Prostate gland (tissue), 2 donors: ENCODE measurements at regions not wholly inside any gene's neighbourhood (a gene's known extent, or its start where the extent isn't known, plus 50 kb on each side); places are given as distances from the start of the nearest gene placed in this dataset.

Experiments
- DNase-seq: peaks from one replicate; pipeline ENCODE4 v3.0.0-alpha.2; 2019; ENCODE audit warnings: low spot score
- H3K27ac ChIP-seq, 2 donors: fragments of 200-600 bp; sonication (generic); 2 replicates each; pipeline ENCODE4 v1.5.1; 2017 to 2019
- H3K27me3 ChIP-seq: fragments of 200-600 bp; sonication (generic); replicated peaks from 2 replicates; pipeline ENCODE4 v1.5.1; 2019; ENCODE audit not compliant: insufficient read depth
- H3K36me3 ChIP-seq, 2 donors: fragments of 200-600 bp; sonication (generic); 1 replicate in 1 of 2; 2 replicates in 1 of 2; pipeline versions ENCODE4 v1.5.1 to v1.8.1; 2017 to 2019
- H3K4me1 ChIP-seq: fragments of 200-600 bp; sonication (generic); replicated peaks from 2 replicates; pipeline ENCODE4 v1.5.1; 2019
- H3K4me3 ChIP-seq, 2 donors: fragments of 200-600 bp; sonication (generic); 2 replicates each; pipeline ENCODE4 v1.5.1; 2017 to 2019
- H3K9me3 ChIP-seq: fragments of 200-600 bp; sonication (generic); 2 replicates; pipeline ENCODE4 v1.5.1; 2017
- CTCF ChIP-seq, 4 experiments: fragments of 200-600 bp in 2 of 4; fragments of 450-650 bp in 2 of 4; sonication (generic) in 2 of 4; IDR thresholded peaks; 1 replicate in 3 of 4; 2 replicates in 1 of 4; pipeline ENCODE4 v1.5.1; 2016 to 2019; ENCODE audit warnings: antibody characterized with exemption in 4 of 4, mild to moderate bottlenecking in 2 of 4, moderate library complexity in 2 of 4
- POLR2A ChIP-seq: fragments of 450-650 bp; IDR thresholded peaks from one replicate; pipeline ENCODE4 v1.6.1; 2016; ENCODE audit warnings: antibody characterized with exemption, mild to moderate bottlenecking
- POLR2AphosphoS5 ChIP-seq: sonication (generic); formaldehyde crosslinking; IDR thresholded peaks from one replicate; pipeline ENCODE4 v1.6.1; 2017; ENCODE audit warnings: antibody characterized with exemption
- WGBS: methylation state at CpG from one replicate; pipeline ENCODE4 v1.1.5; 2018; 5-methylcytosine and 5-hydroxymethylcytosine counted together
- intact Hi-C: fragments of 100-400 bp; cut with DNase I; formaldehyde crosslinking; loops from one replicate; pipeline ENCODE4 v1.14.2; 2022

DNA sequence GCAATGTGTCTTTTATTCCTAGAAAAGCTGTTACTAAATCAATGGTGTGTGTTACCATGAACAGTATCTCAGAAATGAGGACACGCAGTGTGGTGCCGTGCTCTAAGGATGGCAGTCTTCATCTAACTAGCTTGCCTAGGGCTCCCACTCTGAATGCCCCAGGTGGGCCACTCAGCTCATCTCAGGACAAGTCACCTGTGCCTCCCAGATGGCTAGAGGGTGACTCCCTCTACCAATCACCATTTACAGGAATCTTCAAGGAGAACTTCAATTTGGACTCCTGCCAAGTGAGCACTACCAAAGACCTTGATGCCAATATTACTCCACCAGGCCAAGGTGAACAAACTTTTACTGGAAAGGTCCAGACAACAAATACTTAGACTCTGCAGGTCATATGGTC lies 202.8 kb upstream of the FOXQ1 start:
- no peak for DNase-seq
- intact Hi-C loops: no loop called here
- Histone ChIP-seq H3K4me3 (no peak overlapping the region), H3K9me3 (no peaks in the 10 kb centered on the region), H3K36me3 (no peaks in the 10 kb centered on the region), H3K27me3 (no peaks in the 10 kb centered on the region), H3K27ac (no peak overlapping the region), H3K4me1 (no peaks in the 10 kb centered on the region)
- TF ChIP-seq POLR2AphosphoS5 (no peak), POLR2A (no peak), CTCF (IDR thresholded peaks at IDR 0.05) (no peak)
- WGBS: 98% methylated on average over 2 of the region's 2 CpGs

DNA sequence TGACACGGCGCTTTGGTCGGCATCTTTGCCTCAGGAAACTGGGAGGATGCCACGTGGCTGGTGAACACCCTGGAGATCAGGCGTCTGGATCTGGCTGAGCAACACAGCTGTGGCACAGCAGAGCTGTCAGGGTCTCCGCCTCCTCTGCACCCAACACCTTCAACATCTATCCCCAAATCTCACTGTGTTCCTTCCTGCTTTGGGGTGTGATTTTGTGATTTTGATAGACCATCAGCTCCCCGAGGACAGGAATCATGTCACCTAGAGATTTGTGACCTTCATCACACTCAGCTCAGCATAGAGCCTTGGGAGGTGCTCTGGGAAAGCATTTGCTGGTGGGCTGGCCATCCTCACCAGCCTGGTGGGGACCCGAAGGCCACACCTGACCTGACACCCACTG lies 203.7 kb upstream of the FOXQ1 start:
- Histone ChIP-seq H3K4me3 (no peak overlapping the region), H3K4me1 (no peaks in the 10 kb centered on the region), H3K27me3 (no peaks in the 10 kb centered on the region), H3K36me3 (no peaks in the 10 kb centered on the region), H3K27ac (no peak overlapping the region), H3K9me3 (no peaks in the 10 kb centered on the region)
- TF ChIP-seq POLR2AphosphoS5: no peak
- no peak for TF ChIP-seq CTCF (IDR thresholded peaks at IDR 0.05)
- TF ChIP-seq POLR2A: no peak
- intact Hi-C loops: no loop called here
- 95% methylated on average over 8 of the region's 8 CpGs for WGBS
- no peak for DNase-seq

DNA sequence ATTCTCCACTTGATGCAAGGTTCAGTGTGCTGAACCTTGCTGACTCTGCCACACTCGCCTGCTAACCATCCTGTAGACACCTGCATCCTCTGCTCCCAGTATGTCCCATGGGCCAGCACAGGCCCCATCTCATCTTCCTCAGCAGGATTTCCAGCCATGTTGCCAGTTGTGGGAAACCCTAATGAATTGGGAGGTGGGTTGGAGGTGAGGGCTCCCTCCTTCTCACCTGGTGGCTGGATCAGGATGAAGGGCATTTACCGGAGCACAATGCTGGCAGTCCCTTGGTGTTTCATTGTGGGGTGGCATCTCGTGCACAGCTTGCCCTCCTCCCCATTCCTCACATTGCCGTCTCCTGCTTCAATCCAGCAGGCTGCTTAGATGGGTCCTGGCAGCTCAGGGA lies 204.3 kb upstream of the FOXQ1 start:
- DNase-seq: no peak
- no peak for TF ChIP-seq CTCF (IDR thresholded peaks at IDR 0.05)
- no peak overlapping the region for H3K4me3 ChIP-seq
- no peaks in the 10 kb centered on the region for H3K36me3 ChIP-seq
- no peaks in the 10 kb centered on the region for H3K27me3 ChIP-seq
- no peaks in the 10 kb centered on the region for H3K4me1 ChIP-seq
- no peak overlapping the region for H3K27ac ChIP-seq
- WGBS: 96% methylated on average over 4 of the region's 4 CpGs
- no peaks in the 10 kb centered on the region for H3K9me3 ChIP-seq
- intact Hi-C loops: no loop called here

DNA sequence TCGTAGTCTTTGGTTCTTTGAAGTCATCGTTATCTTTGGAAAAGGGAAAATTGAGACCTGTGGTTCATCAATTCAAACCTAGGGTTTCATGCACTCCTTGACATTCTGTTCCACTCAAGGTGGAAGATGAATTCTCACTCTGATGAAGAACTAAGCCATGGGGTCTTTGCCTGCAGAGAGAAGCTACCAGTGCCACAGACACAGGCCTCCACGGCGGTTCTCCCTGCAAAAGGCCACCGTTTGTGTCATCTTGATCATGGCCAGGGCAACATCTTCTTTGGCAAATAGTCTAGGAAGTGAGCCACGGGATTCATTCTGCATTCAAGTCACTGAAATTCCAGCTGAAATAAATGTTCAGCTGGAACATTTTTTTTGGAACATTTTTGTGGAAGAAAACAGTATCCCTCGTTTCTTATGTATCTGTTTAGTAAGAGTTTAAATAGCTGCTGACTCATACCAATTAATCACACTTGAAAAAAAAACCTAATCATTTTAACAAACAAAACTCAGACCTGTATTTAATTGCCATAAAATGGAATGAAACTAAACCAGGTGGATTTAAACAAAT lies 206.0 kb upstream of the FOXQ1 start:
- no peak for DNase-seq
- 78% methylated on average over 7 of the region's 7 CpGs for WGBS

More for the DNA sequence above, 206.0 kb upstream of the FOXQ1 start:
- intact Hi-C loops: no loop called here
- H3K27me3 ChIP-seq: no peaks in the 10 kb centered on the region
- no peak overlapping the region for H3K27ac ChIP-seq
- H3K36me3 ChIP-seq: no peaks in the 10 kb centered on the region
- H3K9me3 ChIP-seq: no peaks in the 10 kb centered on the region
- no peak for TF ChIP-seq POLR2AphosphoS5
- TF ChIP-seq POLR2A: no peak
- TF ChIP-seq CTCF (IDR thresholded peaks at IDR 0.05): no peak
- H3K4me1 ChIP-seq: no peaks in the 10 kb centered on the region
- no peak overlapping the region for H3K4me3 ChIP-seq
